ENCODE measurements at regions not wholly inside any gene's neighbourhood (a gene's known extent, or its start where the extent isn't known, plus 50 kb on each side); places are given as distances from the start of the nearest gene placed in this dataset.
"Not testable (repeated sequence)": the region's sequence is repeated elsewhere in the genome, so short reads cannot be mapped to it uniquely, and the experiment has no call there.

DNA sequence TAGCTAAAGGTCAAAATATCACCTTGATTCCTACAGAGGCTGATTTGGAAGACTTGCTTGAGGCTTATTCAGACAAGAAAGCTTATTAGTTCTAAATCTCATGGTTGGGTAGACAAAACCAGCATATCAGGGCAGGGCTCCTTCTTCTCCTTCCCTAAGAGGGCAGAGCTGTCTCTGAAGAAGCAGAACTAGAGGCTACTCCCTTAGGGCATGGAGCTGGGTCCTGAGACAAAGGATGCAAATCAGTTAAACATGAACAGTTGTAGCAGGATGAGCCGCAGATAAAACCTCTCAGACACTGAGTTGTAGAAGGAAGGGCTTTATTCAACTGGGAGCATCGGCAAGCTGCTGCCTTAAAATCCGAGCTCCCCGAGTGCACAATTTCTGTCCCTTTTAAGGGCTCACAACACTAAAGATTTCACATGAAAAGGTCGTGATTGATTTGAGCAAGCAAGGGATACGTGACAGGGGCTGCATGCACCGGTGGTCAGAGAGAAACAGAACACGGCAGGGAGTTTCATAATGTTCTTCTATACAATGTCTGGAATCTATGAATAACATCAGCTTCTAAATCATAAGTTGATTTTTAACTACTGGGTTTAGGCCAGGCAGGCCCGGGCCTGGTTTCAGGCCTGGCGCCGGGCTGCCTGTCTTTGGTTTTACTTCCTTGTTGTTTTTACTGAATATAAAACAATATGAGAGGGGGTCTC lies 508.2 kb downstream of the DOK5 start:
- H3K27me3 ChIP-seq (ENCODE audit: insufficient read depth, low read length); H3K9me3 ChIP-seq (ENCODE audit: low read length); H3K4me3 ChIP-seq (ENCODE audit: low read length); H3K4me1 ChIP-seq (ENCODE audit: insufficient read depth, low read length); H2AFZ ChIP-seq (ENCODE audit: low read depth, low read length); H3K36me3 ChIP-seq (ENCODE audit: insufficient read depth, low read length): not testable (repeated sequence)

DNA sequence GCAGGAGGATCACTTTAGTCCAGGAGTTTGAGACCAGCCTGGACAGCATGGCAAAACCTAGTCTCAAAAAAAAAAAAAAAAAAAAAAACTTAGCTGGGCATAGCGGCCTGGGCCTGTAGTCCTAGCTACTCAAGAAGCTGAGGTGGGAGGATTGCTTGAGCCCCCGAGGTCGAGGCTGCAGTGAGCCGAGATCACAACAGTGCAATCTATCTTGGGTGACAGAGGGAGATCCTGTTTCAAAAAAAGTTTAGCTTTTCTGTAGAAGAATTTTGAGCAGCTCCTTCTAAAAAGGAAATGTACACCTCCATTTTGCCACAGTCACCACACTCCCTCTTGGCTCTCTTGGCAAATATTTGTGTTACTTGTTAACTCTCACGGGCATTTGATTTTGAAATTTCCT lies 505.8 kb downstream of the DOK5 start:
- Histone ChIP-seq H3K36me3 (ENCODE audit: insufficient read depth, low read length) (no peaks in the 10 kb centered on the region), H3K4me1 (ENCODE audit: insufficient read depth, low read length) (no peaks in the 10 kb centered on the region), H2AFZ (ENCODE audit: low read depth, low read length) (no peak overlapping the region), H3K4me3 (ENCODE audit: low read length) (no peak overlapping the region), H3K27me3 (ENCODE audit: insufficient read depth, low read length) (no peaks in the 10 kb centered on the region), H3K9me3 (ENCODE audit: low read length) (no peaks in the 10 kb centered on the region)

DNA sequence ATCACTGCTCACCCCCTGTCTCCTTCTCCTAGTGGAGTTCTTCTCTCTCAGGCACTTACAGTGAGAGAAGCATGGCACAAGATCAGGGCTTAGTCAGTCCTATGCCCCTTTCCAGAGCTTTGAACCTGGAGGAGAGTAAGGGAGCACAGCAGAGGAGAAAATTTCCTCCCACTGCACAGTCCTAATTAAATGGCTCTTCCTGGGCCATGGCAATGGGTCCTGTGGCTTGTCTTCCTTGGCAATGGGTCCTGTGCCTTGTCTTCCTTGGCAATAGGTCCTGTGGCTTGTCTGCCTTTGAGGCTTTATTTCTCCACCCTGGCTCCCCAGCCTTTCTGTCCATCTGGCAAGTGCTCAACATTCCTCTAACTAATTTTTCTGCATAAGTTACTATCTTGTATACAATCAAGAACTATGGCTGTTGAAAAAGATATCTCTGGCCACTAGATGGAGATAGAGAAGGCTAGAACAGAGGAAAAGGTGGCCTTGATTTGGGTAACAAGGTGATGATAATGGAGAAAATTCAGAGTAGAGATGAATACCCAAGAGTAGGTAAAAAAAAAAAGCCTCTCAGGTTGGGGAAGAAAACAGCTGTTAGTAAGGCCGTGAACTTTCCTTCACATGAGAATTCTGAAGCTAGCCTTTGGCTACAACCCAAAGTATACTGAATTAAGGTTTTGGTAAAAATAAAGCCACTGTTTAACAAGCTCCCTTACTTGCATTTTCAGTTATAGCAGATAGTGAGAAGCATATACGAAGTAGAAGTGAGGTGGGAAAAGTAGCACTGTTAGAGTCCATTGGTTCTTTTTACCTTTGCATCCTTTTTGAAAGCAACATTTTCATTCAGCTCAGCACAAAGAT lies 504.9 kb downstream of the DOK5 start:
- no peaks in the 10 kb centered on the region for H3K4me1 ChIP-seq (ENCODE audit: insufficient read depth, low read length)
- no peak overlapping the region for H2AFZ ChIP-seq (ENCODE audit: low read depth, low read length)
- H3K4me3 ChIP-seq (ENCODE audit: low read length) = no peak overlapping the region
- no peaks in the 10 kb centered on the region for H3K27me3 ChIP-seq (ENCODE audit: insufficient read depth, low read length)
- H3K36me3 ChIP-seq (ENCODE audit: insufficient read depth, low read length) = no peaks in the 10 kb centered on the region
- H3K9me3 ChIP-seq (ENCODE audit: low read length) = no peaks in the 10 kb centered on the region

DNA sequence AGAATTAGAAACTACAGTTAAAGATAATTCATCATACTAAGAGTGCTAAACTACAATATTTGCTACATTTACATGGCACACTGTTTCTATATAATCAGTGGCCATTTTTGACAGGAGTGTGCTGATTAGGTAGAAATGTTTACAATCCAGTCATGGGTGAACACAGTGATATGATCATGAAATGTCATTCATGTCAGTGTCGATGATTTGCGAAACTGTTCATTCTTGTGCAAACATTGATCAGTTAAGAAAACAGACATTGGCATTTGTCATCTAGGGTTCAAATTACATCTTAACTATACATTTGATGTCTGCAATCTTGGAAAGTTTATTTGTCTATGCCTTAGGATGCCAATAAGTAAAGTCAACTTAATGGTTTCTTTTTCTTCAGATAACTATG lies 474.9 kb downstream of the DOK5 start:
- Histone ChIP-seq H3K4me3 (ENCODE audit: low read length) (no peak overlapping the region), H2AFZ (ENCODE audit: low read depth, low read length) (no peak overlapping the region), H3K4me1 (ENCODE audit: insufficient read depth, low read length) (no peaks in the 10 kb centered on the region), H3K27me3 (ENCODE audit: insufficient read depth, low read length) (no peaks in the 10 kb centered on the region), H3K36me3 (ENCODE audit: insufficient read depth, low read length) (no peaks in the 10 kb centered on the region), H3K9me3 (ENCODE audit: low read length) (no peaks in the 10 kb centered on the region)

DNA sequence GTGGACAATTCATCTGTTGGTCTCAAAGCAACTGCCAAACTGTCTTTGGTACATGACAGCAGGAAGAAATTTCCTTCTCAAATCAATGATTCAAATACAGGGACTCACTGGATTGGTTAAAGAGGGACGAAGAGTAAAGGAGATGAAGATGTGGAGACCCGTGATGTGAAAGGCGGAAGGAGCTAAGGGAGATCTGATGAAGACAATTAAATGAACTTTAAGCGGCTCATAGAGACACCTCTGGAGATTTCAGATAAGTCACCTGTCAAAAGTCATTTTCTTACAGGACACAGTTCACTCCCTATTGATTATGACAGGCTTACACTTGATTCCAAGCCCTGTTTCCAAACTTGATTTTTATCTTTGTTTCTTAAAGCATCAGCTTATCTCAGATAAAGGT lies 466.3 kb downstream of the DOK5 start:
- no peaks in the 10 kb centered on the region for H3K9me3 ChIP-seq (ENCODE audit: low read length)
- no peak overlapping the region for H2AFZ ChIP-seq (ENCODE audit: low read depth, low read length)
- H3K36me3 ChIP-seq (ENCODE audit: insufficient read depth, low read length) = no peaks in the 10 kb centered on the region
- H3K27me3 ChIP-seq (ENCODE audit: insufficient read depth, low read length) = no peaks in the 10 kb centered on the region
- H3K4me3 ChIP-seq (ENCODE audit: low read length) = no peak overlapping the region
- no peaks in the 10 kb centered on the region for H3K4me1 ChIP-seq (ENCODE audit: insufficient read depth, low read length)

DNA sequence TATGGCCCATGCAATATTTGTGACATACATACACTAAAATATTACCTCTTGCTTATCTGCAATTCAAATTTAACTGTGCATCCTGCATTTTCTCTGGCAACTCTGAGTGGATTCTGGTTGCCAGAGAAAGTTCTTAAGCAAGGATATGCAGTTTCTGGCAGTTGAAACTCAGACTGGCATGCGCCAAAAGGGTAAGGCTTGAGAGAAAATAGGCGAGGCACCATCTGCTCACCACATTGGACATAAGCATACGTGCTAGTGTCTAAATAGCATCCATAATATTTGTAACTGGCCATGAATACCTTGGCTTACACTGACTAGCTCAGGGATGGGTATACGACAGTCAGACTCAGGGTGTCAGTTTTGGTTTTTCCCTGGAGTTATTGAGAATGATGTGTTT lies 465.1 kb downstream of the DOK5 start:
- Histone ChIP-seq H3K9me3 (ENCODE audit: low read length) (no peaks in the 10 kb centered on the region), H3K4me3 (ENCODE audit: low read length) (no peak overlapping the region), H2AFZ (ENCODE audit: low read depth, low read length) (no peak overlapping the region), H3K4me1 (ENCODE audit: insufficient read depth, low read length) (no peaks in the 10 kb centered on the region), H3K36me3 (ENCODE audit: insufficient read depth, low read length) (no peaks in the 10 kb centered on the region), H3K27me3 (ENCODE audit: insufficient read depth, low read length) (no peaks in the 10 kb centered on the region)

DNA sequence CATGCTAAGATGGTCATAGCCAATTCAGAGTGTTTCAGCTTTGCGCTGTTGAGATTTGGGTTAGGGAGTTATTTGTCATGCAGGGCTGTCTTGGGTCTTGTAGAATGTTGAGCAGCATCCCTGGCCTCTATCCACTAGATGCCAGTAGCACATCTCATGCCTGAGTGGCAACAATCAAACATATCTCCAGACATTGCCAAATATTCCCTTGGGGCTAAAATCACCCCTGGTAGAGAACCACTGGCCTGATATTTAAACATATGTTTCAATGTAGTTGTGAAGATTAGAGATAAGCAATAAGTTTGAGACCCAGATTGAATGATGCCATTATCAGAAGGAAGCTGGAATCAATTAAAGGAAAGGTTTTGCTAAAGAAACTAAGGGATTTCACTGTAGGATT lies 463.3 kb downstream of the DOK5 start:
- no peak overlapping the region for H2AFZ ChIP-seq (ENCODE audit: low read depth, low read length)
- no peak overlapping the region for H3K4me3 ChIP-seq (ENCODE audit: low read length)
- H3K9me3 ChIP-seq (ENCODE audit: low read length) = no peaks in the 10 kb centered on the region
- no peaks in the 10 kb centered on the region for H3K4me1 ChIP-seq (ENCODE audit: insufficient read depth, low read length)
- no peaks in the 10 kb centered on the region for H3K27me3 ChIP-seq (ENCODE audit: insufficient read depth, low read length)
- H3K36me3 ChIP-seq (ENCODE audit: insufficient read depth, low read length) = no peaks in the 10 kb centered on the region

DNA sequence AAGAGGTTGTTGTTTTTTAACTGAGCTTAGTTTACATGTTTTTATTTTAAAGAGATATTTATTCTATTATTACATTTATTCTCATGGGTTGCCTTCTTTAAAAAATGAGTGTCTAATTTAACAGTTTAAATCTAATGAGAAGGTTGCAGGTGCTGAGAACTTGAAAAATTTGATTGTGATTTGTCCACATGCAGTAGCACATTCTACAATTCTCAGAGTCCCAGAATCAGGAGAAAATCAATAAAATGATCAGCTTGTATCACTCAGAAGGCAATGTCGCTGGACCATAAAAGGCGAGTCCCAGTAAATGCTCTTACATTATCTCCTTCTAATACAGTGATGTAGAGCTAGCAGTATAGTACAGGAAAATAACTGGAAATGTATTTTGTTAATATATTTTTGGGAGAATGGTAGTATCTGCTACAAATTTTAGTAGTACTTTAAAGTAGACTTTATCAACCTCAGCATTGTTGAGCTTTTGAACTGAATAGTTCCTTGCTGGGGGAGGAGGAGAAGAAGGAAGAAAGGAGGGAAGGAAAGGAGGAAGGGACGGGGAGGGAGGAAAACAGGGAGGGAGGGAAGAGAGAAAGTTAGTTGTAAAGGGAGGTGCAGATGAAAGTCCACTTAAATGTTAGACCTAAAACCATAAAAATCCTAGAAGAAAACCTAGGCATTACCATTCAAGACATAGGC lies 458.0 kb downstream of the DOK5 start:
- no peak overlapping the region for H3K4me3 ChIP-seq (ENCODE audit: low read length)
- H3K27me3 ChIP-seq (ENCODE audit: insufficient read depth, low read length) = no peaks in the 10 kb centered on the region
- no peaks in the 10 kb centered on the region for H3K9me3 ChIP-seq (ENCODE audit: low read length)
- H2AFZ ChIP-seq (ENCODE audit: low read depth, low read length) = no peak overlapping the region
- no peaks in the 10 kb centered on the region for H3K36me3 ChIP-seq (ENCODE audit: insufficient read depth, low read length)
- H3K4me1 ChIP-seq (ENCODE audit: insufficient read depth, low read length) = no peaks in the 10 kb centered on the region

DNA sequence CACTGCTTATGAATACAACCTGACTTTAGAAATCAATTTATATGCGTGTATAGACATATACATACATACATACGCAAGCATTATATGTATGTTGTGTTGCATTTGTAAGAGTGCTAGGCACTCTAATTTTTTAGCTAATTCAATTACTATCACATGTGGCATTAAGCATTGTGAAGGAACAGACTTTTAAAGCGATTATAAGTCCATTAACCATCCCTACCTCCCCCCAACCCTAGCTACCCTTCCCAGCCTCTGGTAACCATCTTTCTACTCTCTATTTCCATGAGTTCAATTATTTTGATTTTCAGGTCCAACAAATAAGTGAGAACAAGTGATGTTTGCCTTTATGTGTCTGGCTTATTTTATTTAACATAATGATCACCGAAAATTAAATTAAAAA lies 453.8 kb downstream of the DOK5 start:
- Histone ChIP-seq H3K4me3 (ENCODE audit: low read length) (no peak overlapping the region), H3K27me3 (ENCODE audit: insufficient read depth, low read length) (no peaks in the 10 kb centered on the region), H3K4me1 (ENCODE audit: insufficient read depth, low read length) (no peaks in the 10 kb centered on the region), H3K36me3 (ENCODE audit: insufficient read depth, low read length) (no peaks in the 10 kb centered on the region), H3K9me3 (ENCODE audit: low read length) (no peaks in the 10 kb centered on the region), H2AFZ (ENCODE audit: low read depth, low read length) (no peak overlapping the region)

DNA sequence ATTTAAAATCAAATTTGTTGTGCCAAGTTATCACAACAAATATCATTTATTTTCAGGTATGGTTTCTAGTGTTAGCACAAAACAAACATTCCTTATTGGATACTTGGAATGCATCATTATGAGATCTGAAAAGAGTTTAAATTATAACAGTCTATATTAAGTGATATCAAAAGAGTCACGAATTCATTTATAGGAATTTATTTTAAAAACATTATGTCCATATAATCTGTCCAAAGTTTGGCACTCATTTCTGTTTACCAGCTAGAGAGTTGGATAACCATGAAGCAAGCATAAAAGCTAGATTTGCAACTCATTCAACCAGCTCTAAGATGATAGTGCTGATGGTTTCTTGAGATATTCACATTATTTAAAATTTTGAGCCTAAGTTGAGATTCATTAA lies 453.2 kb downstream of the DOK5 start:
- Histone ChIP-seq H3K27me3 (ENCODE audit: insufficient read depth, low read length) (no peaks in the 10 kb centered on the region), H3K4me1 (ENCODE audit: insufficient read depth, low read length) (no peaks in the 10 kb centered on the region), H3K9me3 (ENCODE audit: low read length) (no peaks in the 10 kb centered on the region), H3K4me3 (ENCODE audit: low read length) (no peak overlapping the region), H3K36me3 (ENCODE audit: insufficient read depth, low read length) (no peaks in the 10 kb centered on the region), H2AFZ (ENCODE audit: low read depth, low read length) (no peak overlapping the region)

DNA sequence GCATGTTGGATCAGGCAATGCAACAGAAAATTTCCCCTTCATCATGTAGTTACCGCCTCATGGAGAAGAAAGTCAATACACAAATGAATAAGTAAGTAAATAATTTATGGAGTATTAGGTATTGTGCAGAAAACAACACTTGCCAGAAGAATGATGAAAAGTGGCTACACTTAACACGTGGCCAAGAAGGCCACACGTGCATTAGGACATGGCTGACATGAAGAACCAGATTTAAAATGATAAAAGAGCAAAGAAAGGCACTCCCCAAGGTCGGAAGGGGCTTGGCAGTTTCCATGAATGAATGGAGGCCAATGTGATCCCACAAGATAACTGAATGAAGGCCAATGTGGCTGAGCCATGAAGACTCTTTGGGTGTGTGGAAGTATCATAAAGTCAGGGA lies 447.2 kb downstream of the DOK5 start:
- no peaks in the 10 kb centered on the region for H3K27me3 ChIP-seq (ENCODE audit: insufficient read depth, low read length)
- H3K4me1 ChIP-seq (ENCODE audit: insufficient read depth, low read length) = no peaks in the 10 kb centered on the region
- no peak overlapping the region for H2AFZ ChIP-seq (ENCODE audit: low read depth, low read length)
- no peaks in the 10 kb centered on the region for H3K9me3 ChIP-seq (ENCODE audit: low read length)
- no peak overlapping the region for H3K4me3 ChIP-seq (ENCODE audit: low read length)
- no peaks in the 10 kb centered on the region for H3K36me3 ChIP-seq (ENCODE audit: insufficient read depth, low read length)

DNA sequence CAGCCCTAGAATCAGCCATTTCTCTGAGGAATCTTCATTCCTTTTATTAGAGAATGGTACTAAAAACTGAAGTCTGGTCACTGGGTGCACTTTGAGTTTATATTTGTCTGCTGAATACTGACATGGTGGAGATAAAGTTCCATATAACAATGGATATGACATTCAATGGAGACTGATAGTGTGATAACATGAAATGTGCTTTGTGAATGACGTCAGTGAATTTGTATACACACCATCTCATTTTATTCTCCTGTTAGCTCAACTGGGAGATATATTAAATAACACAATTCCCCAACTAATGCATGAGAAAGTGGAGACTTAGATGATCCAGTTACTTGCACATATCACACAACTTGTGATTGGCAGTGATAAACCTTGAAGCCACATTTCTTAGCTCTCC lies 446.7 kb downstream of the DOK5 start:
- Histone ChIP-seq H3K36me3 (ENCODE audit: insufficient read depth, low read length) (no peaks in the 10 kb centered on the region), H3K27me3 (ENCODE audit: insufficient read depth, low read length) (no peaks in the 10 kb centered on the region), H2AFZ (ENCODE audit: low read depth, low read length) (no peak overlapping the region), H3K4me3 (ENCODE audit: low read length) (no peak overlapping the region), H3K4me1 (ENCODE audit: insufficient read depth, low read length) (no peaks in the 10 kb centered on the region), H3K9me3 (ENCODE audit: low read length) (no peaks in the 10 kb centered on the region)

DNA sequence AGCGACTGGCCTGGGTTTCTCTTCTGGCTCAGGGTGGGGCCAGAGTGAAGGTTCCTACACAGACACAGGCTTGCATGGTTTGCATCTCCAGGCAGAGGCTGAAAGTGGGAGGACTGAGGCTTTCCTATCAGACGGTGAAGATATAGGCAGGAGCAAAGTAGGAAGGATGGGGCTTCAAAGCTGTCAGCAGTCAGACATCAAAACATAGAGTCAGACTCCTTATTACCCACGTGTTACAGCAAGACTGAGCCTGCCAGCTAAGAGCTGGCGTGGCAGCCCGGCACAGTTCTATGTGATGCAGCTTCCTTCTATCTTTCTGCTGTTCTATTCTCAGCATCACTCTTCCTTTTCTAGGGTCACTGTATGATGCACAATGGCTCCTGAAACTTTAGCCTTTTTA lies 445.1 kb downstream of the DOK5 start:
- no peak overlapping the region for H2AFZ ChIP-seq (ENCODE audit: low read depth, low read length)
- H3K36me3 ChIP-seq (ENCODE audit: insufficient read depth, low read length) = no peaks in the 10 kb centered on the region
- H3K9me3 ChIP-seq (ENCODE audit: low read length) = no peaks in the 10 kb centered on the region
- H3K4me1 ChIP-seq (ENCODE audit: insufficient read depth, low read length) = no peaks in the 10 kb centered on the region
- H3K27me3 ChIP-seq (ENCODE audit: insufficient read depth, low read length) = no peaks in the 10 kb centered on the region
- H3K4me3 ChIP-seq (ENCODE audit: low read length) = no peak overlapping the region
